HEK293 (cell line): ENCODE measurements at regions not wholly inside any gene's neighbourhood (a gene's known extent, or its start where the extent isn't known, plus 50 kb on each side); places are given as distances from the start of the nearest gene placed in this dataset.

ENCODE experiments used
- CTCF ChIP-seq: fragments of 450-650 bp; formaldehyde crosslinking; IDR thresholded peaks from 2 replicates; pipeline ENCODE4 v1.5.1; 2016; ENCODE audit warnings: missing biosample characterization, missing genetic modification characterization
- PRDM4 ChIP-seq: fragments of 450-650 bp; formaldehyde crosslinking; IDR thresholded peaks from 2 replicates; pipeline ENCODE4 v1.5.1; 2017; ENCODE audit warnings: missing biosample characterization, missing genetic modification characterization
- REST ChIP-seq: fragments of 450-650 bp; formaldehyde crosslinking; IDR thresholded peaks from 2 replicates; pipeline ENCODE4 v1.5.1; 2016; ENCODE audit warnings: missing biosample characterization, missing genetic modification characterization
- ZBTB11 ChIP-seq: fragments of 450-650 bp; formaldehyde crosslinking; conservative IDR thresholded peaks from 2 replicates; pipeline ENCODE4 v1.5.1; 2016; ENCODE audit warnings: low read depth, missing biosample characterization, missing genetic modification characterization
- ZNF114 ChIP-seq: fragments of 450-650 bp; formaldehyde crosslinking; IDR thresholded peaks from 2 replicates; pipeline ENCODE4 v1.5.0; 2017; ENCODE audit warnings: missing biosample characterization, missing genetic modification characterization
- ZNF169 ChIP-seq: fragments of 450-650 bp; formaldehyde crosslinking; IDR thresholded peaks from 2 replicates; pipeline ENCODE4 v1.5.1; 2016; ENCODE audit warnings: missing biosample characterization, missing genetic modification characterization

GRCh38 chr1:232383455-232384123 lies 246.3 kb downstream of the SIPA1L2 start:
- TF ChIP-seq ZBTB11 (tag by site-specific recombination) (no peak), CTCF (tag by site-specific recombination) (no peak), REST (tag by site-specific recombination) (no peak), ZNF114 (tag by site-specific recombination) (no peak), ZNF169 (tag by site-specific recombination) (no peak), PRDM4 (tag by site-specific recombination) (no peak)
